CD14-positive monocyte (primary cell): ENCODE measurements at regions not wholly inside any gene's neighbourhood (a gene's known extent, or its start where the extent isn't known, plus 50 kb on each side); places are given as distances from the start of the nearest gene placed in this dataset.

Experiments
- DNase-seq, 3 donors: peaks; one replicate each; pipeline ENCODE4 v3.0.0-alpha.2; 2011 to 2022
- H2AFZ ChIP-seq: 2 replicates; pipeline ENCODE4 v1.6.0; 2012; ENCODE audit warnings: mild to moderate bottlenecking, low read depth, low read length, inconsistent platforms; ENCODE audit not compliant: insufficient read depth, poor library complexity, severe bottlenecking
- H3K27ac ChIP-seq, 2 donors: 1 replicate in 1 of 2; 2 replicates in 1 of 2; pipeline ENCODE4 v1.5.1; 2012 to 2013; ENCODE audit warnings: low read length in 2 of 2, control low read depth in 1 of 2, inconsistent platforms in 1 of 2, low read depth in 1 of 2, mild to moderate bottlenecking in 1 of 2
- H3K27me3 ChIP-seq, 2 donors: one replicate each; pipeline versions ENCODE4 v1.6.0 to v1.6.1; 2011 to 2013; ENCODE audit warnings: low read length in 2 of 2; ENCODE audit not compliant: control insufficient read depth in 2 of 2, insufficient read depth in 2 of 2
- H3K36me3 ChIP-seq, 2 donors: replicated peaks in 1 of 2; 1 replicate in 1 of 2; 2 replicates in 1 of 2; pipeline versions ENCODE4 v1.5.1 to v1.6.1; 2012 to 2013; ENCODE audit warnings: low read length in 2 of 2, control low read depth in 1 of 2, inconsistent platforms in 1 of 2, mild to moderate bottlenecking in 1 of 2; ENCODE audit not compliant: insufficient read depth in 2 of 2, control insufficient read depth in 1 of 2
- H3K4me1 ChIP-seq, 2 donors: 1 replicate in 1 of 2; 2 replicates in 1 of 2; pipeline versions ENCODE4 v1.5.1 to v1.6.1; 2012 to 2013; ENCODE audit warnings: low read length in 2 of 2, control low read depth in 1 of 2, inconsistent platforms in 1 of 2, mild to moderate bottlenecking in 1 of 2, moderate library complexity in 1 of 2; ENCODE audit not compliant: insufficient read depth in 2 of 2, control insufficient read depth in 1 of 2
- H3K4me2 ChIP-seq: replicated peaks from 2 replicates; pipeline ENCODE3; 2012; ENCODE audit warnings: low read length, moderate library complexity, mild to moderate bottlenecking; ENCODE audit not compliant: poor library complexity, severe bottlenecking; ENCODE audit errors: extremely low read depth
- H3K4me3 ChIP-seq, 3 experiments: fragments of 200-600 bp in 1 of 3; sonication (generic) in 1 of 3; replicated peaks in 1 of 3; 1 replicate in 2 of 3; 2 replicates in 1 of 3; pipeline ENCODE4 v1.5.1; 2011 to 2013; ENCODE audit warnings: low read length in 3 of 3, mild to moderate bottlenecking in 3 of 3, control low read depth in 2 of 3, low read depth in 2 of 3, inconsistent platforms in 1 of 3, moderate library complexity in 1 of 3
- H3K79me2 ChIP-seq: 2 replicates; pipeline ENCODE4 v1.6.0; 2012; ENCODE audit warnings: mild to moderate bottlenecking, control low read depth, inconsistent platforms, low read length, moderate library complexity; ENCODE audit not compliant: insufficient read depth
- H3K9ac ChIP-seq: 2 replicates; pipeline ENCODE4 v1.6.0; 2017; ENCODE audit warnings: low read length, mild to moderate bottlenecking; ENCODE audit not compliant: insufficient read depth, poor library complexity, severe bottlenecking
- H3K9me3 ChIP-seq, 2 donors: replicated peaks in 1 of 2; 1 replicate in 1 of 2; 2 replicates in 1 of 2; pipeline versions ENCODE4 v1.5.1 to v1.6.1; 2012 to 2013; ENCODE audit warnings: low read length in 2 of 2, control low read depth in 1 of 2; ENCODE audit not compliant: control insufficient read depth in 1 of 2, insufficient read depth in 1 of 2
- H4K20me1 ChIP-seq: 2 replicates; pipeline ENCODE4 v1.6.0; 2012; ENCODE audit warnings: mild to moderate bottlenecking, low read length, control low read depth, moderate library complexity; ENCODE audit not compliant: insufficient read depth
- H3K27ac Mint-ChIP-seq, 7 donors: one replicate each; pipeline ENCODE4 v1.8.0; 2020; ENCODE audit warnings: mild to moderate bottlenecking in 7 of 7, mixed read lengths in 7 of 7, moderate library complexity in 6 of 7, inconsistent platforms in 2 of 7
- H3K27me3 Mint-ChIP-seq, 3 donors: one replicate each; pipeline ENCODE4 v1.8.0; 2021 to 2022; ENCODE audit warnings: low read depth in 3 of 3, mild to moderate bottlenecking in 3 of 3, mixed read lengths in 3 of 3, moderate library complexity in 3 of 3, inconsistent platforms in 1 of 3
- H3K36me3 Mint-ChIP-seq, 2 donors: one replicate each; pipeline ENCODE4 v1.8.0; 2020; ENCODE audit warnings: mixed read lengths in 2 of 2, inconsistent platforms in 1 of 2, mild to moderate bottlenecking in 1 of 2
- H3K4me1 Mint-ChIP-seq: one replicate; pipeline ENCODE4 v1.8.0; 2020; ENCODE audit warnings: mild to moderate bottlenecking, mixed read lengths
- H3K4me3 Mint-ChIP-seq, 2 donors: one replicate each; pipeline ENCODE4 v1.8.0; 2020; ENCODE audit warnings: mild to moderate bottlenecking in 2 of 2, mixed read lengths in 2 of 2, moderate library complexity in 1 of 2
- H3K9me3 Mint-ChIP-seq, 7 donors: one replicate each; pipeline ENCODE4 v1.8.0; 2020 to 2022; ENCODE audit warnings: mixed read lengths in 7 of 7, mild to moderate bottlenecking in 6 of 7, moderate library complexity in 6 of 7, inconsistent platforms in 2 of 7
- WGBS: methylation state at CpG from one replicate; pipeline ENCODE4 v1.1.5; 2013; ENCODE audit warnings: missing lambda C conversion rate; ENCODE audit not compliant: insufficient coverage; 5-methylcytosine and 5-hydroxymethylcytosine counted together
- intact Hi-C, 2 donors: fragments of 100-400 bp; cut with micrococcal nuclease; formaldehyde crosslinking; loops; one replicate each; pipeline versions ENCODE4 v1.15.0 to v1.15.1; 2023
- TF ChIP-seq, protein P1 (sequence below): fragments of 200-600 bp; IDR thresholded peaks from one replicate; pipeline ENCODE4 v1.8.0; 2022; ENCODE audit warnings: antibody characterized with exemption, mild to moderate bottlenecking

DNA sequence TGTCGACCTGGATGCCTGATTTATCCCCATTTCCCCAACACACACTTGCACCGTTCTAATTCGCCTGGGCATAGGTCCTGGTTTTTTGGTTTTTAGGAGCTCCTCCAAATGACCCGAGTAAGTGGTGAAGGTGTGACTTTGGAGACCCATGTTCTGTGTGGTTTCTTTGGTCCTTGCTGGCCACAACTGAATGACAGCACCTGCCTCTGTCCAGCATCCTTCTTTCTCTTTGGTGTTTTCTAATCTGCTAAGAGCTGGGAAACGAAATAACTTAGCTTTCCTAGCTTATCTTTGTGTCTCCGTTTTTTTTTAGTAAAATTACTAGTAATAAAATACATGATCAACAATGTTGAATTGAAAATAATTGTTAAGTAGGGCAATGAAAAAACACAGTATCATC is 120.2 kb downstream of the PRLHR start:
- Histone ChIP-seq H3K4me1 (no peaks in the 10 kb centered on the region), H3K4me3 (no peak overlapping the region), H3K9ac (no peak overlapping the region), H3K36me3 (no peaks in the 10 kb centered on the region), H3K4me2 (no peak overlapping the region), H4K20me1 (no peaks in the 10 kb centered on the region), H3K27me3 (peaks cover 0 to 5% of the 10 kb centered on the region in 2 donors), H3K9me3 (peaks cover 0 to 8% of the 10 kb centered on the region in 2 donors), H2AFZ (no peak overlapping the region), H3K27ac (no peak overlapping the region), H3K79me2 (no peaks in the 10 kb centered on the region)
- DNase-seq: no peak
- H3K4me3 Mint-ChIP-seq: no peak overlapping the region
- H3K9me3 Mint-ChIP-seq: peaks cover 0 to 14% (median 3%) of the 10 kb centered on the region in 7 donors
- peaks cover 13 to 25% (median 23%) of the 10 kb centered on the region in 3 donors for H3K27me3 Mint-ChIP-seq
- no peaks in the 10 kb centered on the region for H3K4me1 Mint-ChIP-seq
- H3K36me3 Mint-ChIP-seq: no peaks in the 10 kb centered on the region
- WGBS: no CpG with 5 or more reads among the region's 6 CpGs
- TF ChIP-seq, protein P1, sequence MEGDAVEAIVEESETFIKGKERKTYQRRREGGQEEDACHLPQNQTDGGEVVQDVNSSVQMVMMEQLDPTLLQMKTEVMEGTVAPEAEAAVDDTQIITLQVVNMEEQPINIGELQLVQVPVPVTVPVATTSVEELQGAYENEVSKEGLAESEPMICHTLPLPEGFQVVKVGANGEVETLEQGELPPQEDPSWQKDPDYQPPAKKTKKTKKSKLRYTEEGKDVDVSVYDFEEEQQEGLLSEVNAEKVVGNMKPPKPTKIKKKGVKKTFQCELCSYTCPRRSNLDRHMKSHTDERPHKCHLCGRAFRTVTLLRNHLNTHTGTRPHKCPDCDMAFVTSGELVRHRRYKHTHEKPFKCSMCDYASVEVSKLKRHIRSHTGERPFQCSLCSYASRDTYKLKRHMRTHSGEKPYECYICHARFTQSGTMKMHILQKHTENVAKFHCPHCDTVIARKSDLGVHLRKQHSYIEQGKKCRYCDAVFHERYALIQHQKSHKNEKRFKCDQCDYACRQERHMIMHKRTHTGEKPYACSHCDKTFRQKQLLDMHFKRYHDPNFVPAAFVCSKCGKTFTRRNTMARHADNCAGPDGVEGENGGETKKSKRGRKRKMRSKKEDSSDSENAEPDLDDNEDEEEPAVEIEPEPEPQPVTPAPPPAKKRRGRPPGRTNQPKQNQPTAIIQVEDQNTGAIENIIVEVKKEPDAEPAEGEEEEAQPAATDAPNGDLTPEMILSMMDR: no peak
- intact Hi-C loops: no loop called here
- H3K27ac Mint-ChIP-seq: no peak overlapping the region

DNA sequence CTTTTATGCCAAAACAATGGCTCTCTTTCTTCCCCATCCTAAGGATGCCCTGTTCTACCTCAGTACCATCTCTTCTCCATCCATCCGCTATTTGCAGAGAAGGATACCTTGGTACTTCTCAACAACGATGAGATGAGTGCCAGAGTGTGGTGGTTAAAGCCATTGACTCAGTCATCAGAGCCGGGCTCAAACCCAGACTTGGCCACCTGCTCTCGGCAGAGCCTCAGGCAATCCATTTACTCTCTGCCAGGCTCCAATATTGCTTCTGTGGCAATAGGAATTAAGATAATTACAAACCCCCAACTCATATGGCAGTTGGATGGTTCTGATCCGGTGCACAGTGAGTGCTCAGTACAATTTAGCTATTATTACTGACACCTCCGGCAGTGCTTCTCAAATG is 121.3 kb downstream of the PRLHR start:
- Histone ChIP-seq H3K79me2 (no peaks in the 10 kb centered on the region), H4K20me1 (no peaks in the 10 kb centered on the region), H3K36me3 (no peaks in the 10 kb centered on the region), H3K4me2 (no peak overlapping the region), H3K27me3 (peaks cover 0 to 5% of the 10 kb centered on the region in 2 donors), H3K9ac (no peak overlapping the region), H3K9me3 (peaks cover 0 to 8% of the 10 kb centered on the region in 2 donors), H3K4me1 (no peaks in the 10 kb centered on the region), H3K27ac (no peak overlapping the region), H3K4me3 (no peak overlapping the region), H2AFZ (no peak overlapping the region)
- Mint-ChIP-seq H3K4me1 (no peaks in the 10 kb centered on the region), H3K36me3 (no peaks in the 10 kb centered on the region), H3K27me3 (peaks cover 15 to 30% (median 22%) of the 10 kb centered on the region in 3 donors), H3K27ac (no peak overlapping the region), H3K4me3 (no peak overlapping the region), H3K9me3 (peaks cover 0 to 8% (median 2%) of the 10 kb centered on the region in 7 donors)
- TF ChIP-seq, protein P1: no peak
- intact Hi-C loops: no loop called here
- DNase-seq: no peak
- 100% methylated on average over 1 of the region's 6 CpGs for WGBS
